HG02798 (cell line): ENCODE measurements at regions not wholly inside any gene's neighbourhood (a gene's known extent, or its start where the extent isn't known, plus 50 kb on each side); places are given as distances from the start of the nearest gene placed in this dataset.

ENCODE experiments used
- ATAC-seq: cut with Tn5 transposase; IDR thresholded peaks from one replicate; pipeline ENCODE4 v1.9.1; 2021; ENCODE audit warnings: mild to moderate bottlenecking; ENCODE audit not compliant: unreplicated experiment, poor library complexity

DNA sequence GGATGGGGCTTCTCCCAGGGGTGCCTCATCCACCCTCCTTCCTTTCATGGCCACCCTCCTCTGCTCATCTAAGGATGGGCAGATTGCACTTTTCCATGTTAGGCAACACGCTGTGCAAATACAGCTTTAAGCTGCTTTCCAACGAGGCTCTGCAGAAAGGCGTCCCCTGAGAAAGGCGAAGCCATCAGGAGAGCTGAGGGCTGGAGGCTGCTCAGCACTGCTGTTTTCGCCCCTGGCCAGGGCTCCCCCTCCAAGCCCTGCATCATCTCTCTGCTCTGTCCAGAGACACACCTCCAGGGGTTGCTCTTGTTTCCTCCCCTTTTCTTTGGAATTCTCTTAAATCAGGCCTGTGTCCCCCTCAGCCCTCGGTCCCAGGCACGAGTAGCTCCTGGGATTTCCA, 526.1 kb downstream of the CDH26 start:
- ATAC-seq: no peak

DNA sequence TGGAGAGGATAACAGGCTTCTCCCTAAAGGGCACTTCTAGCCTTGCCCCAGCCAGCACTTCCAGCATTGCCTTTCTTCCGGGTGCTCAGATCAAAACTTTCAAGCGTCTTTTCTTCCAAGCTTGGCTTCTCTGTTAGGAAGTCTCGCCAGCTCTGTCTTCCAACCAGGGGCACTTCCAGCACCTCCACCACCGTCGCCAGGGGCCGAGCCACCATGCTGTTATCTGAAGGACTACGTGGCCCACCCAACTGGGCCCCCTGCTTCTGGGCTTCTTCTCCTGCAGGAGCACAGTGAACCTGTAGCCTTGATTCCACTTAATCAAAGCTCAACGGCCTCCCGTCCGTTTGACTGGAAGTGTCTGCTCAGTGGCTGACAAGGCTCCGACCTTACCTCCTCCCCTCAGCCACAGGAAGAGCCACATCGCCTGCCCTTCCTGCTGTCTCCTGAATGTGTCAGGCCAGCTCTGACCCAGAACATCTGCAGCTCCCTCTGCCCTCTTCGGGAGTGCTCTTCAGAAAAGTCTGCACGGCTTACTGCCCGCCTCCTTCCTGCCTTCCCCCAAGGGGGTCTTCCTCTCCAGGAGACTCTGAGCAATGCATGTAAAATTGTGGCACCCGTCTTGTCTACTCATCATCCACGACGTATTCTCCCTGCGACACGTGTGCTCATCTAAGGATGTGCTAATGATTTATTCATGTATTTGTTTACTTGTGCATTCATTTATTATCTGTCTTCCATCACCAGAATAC, 527.0 kb downstream of the CDH26 start:
- no peak for ATAC-seq

DNA sequence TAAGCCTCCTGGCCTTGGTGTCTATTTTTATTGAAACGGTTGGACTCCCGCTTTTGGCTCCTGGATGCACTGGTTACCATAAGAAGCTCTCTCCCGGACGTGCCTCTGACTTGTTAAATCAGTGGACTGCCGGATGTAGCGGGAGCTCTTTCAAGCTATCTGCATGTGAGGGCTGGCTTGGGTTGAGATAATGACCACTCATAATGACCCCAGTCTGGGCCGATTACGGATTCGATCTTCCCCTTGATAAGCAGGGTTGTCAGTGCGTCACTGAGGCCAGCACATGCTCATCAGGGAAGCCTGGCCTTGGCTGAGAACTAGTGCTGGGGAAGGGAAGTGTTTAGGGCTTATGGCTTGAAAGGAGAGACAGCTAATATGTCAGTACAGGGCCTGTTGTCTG, 528.1 kb downstream of the CDH26 start:
- no peak for ATAC-seq

DNA sequence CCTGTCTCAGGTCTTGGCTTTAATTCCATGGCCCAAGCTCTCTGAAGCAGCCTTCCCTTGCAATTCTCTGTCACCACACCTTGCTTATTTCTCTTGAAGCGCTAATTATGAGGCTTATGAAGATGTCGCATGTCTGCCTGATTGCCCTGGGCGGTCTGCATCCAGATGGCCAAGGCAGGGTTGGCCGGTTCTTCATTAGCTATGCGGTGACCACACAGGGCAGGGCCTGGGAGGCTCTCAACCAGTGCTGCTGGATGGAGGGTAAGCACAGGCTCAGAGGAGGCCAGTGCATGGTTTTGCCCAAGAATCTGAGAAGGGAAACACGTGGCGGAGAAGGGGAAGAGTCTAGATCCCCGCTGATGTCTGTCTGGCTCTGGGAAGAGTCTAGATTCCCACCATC, 528.7 kb downstream of the CDH26 start:
- no peak for ATAC-seq

DNA sequence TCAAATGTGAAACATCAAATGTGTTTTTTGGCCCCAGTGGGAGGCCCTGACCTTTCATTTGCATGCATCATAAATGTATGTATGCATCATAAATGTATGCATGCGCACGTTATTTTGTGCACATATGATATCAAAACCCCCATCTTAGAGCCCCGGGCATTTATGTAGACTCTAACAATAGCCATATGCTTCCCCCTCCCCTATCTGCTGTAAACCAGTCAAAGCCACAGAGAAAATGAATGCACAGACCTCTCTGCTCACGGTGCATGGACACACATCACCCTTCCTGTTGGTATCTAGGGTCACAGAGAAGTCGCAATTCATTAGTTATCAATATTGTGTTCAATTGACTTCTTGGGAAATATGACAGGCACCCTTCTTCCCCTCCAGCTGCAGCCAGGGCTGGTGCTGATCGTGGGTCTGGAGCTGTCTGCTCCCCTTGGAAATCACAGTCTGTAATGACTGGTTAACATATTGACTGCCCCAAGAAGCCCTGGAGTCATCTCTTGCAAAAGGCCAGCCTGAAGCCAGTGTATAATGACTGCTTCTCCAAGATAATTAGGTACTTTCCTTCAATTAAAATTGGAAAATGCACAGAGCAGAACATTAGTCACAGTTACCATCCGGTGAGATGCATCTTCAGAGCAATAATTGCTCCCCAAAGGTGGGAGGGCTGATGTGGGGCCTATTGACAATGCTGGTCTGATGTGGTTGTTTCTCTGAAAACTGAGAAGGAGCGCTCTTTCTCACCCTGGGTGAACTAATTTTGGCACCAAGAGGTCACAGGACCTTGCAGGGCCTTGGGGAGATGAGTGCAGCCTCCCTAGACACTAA, 532.2 kb downstream of the CDH26 start:
- no peak for ATAC-seq

DNA sequence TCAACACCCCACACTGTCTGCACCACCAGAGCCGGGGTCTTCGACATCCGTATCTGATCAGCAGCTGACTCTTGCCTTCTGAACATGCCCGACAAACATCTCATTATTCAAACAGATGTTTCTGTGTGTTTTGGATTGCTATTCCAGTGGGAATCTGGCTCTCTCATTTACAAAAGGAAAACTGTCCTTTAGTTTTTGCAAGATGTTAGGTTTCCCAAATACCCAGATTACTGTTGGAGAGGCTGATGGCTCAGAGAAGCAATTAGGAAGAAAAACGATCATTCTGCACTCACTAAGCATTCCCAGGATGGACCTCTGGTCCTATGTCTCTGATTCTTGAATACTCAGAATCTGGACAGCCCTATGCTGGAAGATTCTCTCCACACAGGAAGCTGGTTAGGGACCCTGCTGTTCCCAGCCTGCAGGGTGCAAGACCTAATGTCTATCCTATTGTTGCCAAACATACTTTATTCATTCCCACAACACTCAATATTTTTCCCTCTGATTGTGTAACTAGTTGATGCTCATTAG, 532.9 kb downstream of the CDH26 start:
- no peak for ATAC-seq

DNA sequence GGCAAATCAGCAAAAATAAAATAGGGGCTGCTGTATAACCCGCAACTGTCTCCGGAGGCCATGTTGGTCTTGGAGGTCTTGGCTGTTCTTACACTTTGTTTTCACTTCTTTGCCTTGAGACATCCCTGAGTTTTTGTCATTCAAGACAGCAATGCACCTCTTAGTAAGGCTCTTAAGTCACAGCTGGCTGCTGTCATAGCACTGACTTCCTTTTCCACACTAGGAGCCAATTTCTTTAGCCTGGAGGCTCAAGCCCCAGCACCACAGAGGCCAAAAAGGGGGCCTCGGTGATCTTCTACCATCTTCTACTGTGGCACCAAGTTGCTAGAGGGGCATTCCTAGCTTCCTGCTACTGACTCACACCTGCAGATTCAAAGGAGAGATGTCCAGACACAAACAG, 536.3 kb downstream of the CDH26 start:
- no peak for ATAC-seq

DNA sequence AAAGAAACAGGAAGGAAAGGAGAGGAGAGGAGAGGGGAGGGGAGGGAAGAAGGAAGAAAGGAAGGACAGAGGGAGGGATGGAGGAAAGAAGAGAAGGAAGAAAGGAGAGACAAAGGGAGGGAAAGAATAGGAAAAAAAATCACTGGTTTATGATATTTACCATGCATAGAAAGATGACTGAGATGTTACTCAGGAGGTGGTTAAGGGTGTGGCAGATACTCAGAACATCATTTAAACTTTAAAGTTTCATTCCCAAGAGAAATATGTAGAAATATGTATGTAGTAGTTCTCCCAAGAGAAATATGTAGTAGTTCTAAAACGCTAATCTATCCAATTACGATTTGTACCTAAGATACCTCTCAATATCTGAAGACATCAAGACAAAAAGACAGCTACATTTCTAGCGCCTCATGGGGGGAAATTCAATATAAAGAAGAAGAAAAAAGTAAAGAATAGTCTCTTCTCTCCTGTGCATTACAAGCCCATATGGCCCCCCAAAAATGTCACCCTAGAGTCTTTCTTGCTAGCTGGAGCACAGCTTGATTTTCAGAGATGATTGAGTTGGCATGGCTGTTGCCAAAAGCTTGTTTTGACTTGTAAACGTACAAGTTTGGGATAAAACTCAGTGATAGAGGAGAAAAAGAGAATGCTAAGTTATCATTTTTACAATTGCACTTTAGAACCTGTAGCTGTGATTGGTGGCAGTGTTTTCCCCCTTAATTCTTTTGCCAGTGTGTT, 539.2 kb downstream of the CDH26 start:
- no peak for ATAC-seq

DNA sequence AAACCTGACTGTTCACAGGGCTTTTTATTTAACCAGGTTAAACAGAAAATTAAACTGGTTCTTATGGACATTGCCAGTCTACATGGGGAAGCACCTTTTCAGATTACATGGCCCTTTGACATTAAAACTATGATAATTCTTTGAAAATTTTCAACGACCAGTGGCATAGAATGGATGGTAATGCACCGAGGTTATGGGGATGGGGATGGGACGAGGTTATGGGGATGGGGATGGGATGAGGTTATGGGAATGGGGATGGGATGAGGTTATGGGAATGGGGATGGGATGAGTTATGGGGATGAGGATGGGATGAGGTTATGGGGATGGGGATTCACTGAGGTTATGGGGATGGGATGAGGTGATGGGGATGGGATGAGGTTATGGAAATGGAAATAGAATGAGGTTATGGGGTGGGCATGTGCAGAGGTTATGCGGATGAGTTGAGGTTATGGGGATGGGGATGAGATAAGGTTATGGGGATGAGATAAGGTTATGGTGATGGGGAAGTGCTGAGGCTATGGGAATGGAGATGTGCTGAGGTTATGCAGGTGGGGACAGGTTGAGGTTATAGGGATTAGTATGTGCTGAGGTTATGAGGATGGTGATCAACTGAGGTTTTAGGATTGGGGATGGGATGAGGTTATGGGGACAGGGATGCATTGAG, 541.9 kb downstream of the CDH26 start:
- no peak for ATAC-seq

DNA sequence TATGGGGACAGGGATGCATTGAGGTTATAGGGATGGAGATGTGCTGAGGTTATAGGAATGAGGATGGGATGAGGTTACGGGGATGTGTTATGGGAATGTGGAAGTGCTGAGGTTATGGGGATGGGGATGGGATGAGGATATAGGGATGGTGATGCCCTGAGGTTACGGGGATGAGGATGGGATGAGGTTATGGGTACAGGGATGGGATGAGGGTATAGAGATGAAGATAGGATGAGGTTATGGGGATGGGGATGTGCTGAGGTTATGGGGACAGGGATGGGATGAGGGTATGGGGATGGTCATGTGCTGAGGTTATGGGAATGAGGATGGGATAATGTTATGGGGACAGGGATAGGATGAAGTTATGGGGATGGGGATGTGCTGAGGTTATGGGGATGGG, 542.8 kb downstream of the CDH26 start:
- ATAC-seq: no peak

DNA sequence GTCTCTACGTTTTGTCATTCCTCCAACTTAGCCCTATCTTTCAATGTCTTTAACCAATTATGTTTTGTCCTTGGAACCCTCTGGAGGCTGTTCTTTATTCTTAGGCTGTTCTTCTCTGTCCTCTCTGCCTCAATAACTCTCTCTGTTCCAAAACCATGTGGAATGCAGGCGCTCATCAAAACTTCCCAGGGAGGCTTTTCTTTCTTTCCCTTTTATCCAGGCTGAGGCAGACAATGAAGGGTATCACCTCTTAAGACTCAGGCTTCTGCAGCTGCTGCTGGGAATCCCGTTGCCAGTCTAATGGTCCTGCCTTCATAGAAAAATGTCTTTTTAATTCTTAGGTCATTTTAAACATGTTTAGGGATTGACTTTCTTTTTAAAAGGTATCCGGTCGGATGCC, 544.7 kb downstream of the CDH26 start:
- ATAC-seq: no peak

DNA sequence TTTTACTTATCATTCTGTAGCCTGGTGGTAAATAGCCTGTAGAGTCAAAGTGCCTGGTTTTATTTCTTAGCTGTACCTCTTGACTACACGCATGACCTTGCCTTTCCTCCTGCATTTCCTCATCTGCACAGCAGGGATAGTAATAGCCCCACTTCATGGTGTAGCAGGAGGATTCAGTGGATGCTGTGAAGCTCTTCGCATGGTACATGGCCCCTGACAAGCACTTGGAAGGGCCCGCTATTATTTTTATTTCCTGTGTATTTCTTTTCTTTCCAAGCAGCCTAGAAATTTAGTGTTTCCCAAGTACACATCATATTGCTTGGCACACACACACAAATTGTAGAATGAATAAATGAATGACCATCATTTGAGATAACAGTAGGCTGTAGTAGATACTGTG, 547.2 kb downstream of the CDH26 start:
- no peak for ATAC-seq

DNA sequence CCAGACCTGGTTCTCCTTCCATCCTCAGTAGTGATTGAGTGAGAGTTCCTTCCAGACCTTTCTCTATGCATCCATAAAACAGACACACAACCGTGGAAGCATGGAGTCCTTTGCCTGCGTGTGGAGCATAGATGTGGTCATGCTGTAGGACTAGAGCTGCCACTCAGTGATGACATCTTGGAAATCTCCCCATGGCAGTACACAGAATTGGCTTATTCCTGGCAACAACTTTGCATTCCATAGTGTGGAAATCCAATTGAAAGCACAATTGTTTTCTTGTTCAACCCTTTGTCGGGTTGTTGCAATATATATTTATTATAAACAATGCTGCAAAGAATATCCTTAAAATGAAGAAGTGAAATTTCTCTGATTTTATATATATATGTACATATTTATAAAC, 547.8 kb downstream of the CDH26 start:
- no peak for ATAC-seq

DNA sequence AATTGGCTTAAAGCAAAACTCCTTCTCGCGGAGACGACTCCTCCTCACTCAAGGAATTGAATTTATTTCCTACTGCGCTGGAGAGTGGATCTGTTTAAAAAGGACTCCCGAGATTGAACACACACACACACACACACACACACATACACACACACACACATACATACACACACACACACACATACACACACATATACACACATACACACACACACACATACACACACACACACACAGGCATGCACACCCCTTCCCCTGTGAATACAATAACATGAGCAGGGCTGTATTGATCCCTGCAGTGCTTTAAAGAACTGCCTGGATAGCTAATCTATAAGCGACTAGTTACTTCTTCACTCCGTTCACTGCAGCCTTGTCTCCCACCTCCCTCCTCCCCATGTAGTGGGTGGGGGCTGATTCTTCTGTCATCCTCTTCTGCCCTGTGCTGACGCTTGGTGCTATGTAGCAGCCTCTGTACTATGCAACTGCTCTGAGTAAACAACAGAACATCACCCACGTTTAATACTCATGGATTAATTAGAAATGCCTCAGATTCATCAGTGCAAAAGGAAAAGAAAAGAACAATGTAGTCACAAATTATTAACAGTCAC, 549.0 kb downstream of the CDH26 start:
- ATAC-seq: no peak

DNA sequence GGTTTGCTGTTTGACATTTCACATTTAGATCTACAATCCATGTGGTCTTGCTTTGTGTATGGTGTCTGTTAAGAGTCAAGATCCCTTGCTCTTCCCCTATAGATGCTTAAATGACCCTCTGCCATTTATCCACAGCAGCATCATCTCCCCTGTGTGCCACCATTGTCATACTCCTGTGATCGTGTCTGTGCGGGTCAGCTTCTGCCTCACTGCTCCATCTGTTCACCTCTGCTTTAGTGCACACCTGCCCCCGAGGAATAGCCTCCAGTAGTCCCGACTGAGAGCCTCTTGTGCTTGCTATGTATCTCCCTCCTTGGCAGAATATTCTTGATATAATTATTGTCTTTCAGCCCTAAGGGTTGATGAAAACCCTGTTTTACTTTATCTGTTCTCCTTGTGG, 551.2 kb downstream of the CDH26 start:
- no peak for ATAC-seq

DNA sequence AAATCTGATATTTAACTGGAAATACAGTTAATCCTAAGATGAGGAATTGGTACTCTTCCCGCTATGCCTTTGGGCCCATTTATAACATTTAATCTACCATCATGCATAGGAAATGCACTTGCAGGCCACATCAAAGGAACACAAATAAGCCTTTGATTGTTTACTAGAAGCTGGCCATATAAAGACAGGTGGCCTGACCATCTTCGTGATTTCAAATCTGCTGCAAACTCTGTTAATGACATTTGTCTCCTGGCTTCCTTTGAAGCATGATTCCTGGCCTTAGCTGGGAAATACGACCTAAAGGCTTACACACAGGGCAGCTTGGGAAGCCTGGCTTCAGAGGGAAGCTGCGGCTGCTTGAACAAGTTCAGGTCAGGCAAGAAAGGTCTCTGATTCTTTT, 552.1 kb downstream of the CDH26 start:
- no peak for ATAC-seq

DNA sequence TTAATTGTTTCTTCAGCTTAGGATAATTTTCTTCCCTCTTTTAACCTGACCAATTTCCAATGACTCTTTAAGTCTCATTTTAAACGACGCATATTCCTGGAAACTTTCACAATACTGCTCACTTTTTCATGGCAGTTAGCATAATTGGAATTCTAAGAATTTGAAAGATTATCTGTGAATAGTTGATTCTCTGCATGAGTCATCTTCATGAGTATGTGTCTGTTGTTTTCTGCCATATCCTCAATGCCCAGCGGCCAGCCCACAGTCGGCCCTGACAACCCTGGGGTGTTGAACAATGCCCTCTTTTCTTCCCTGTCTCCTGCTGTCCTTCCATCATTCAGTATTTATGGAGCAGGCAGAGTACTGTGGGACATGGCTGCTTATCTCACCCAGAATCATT, 554.2 kb downstream of the CDH26 start:
- ATAC-seq: no peak

DNA sequence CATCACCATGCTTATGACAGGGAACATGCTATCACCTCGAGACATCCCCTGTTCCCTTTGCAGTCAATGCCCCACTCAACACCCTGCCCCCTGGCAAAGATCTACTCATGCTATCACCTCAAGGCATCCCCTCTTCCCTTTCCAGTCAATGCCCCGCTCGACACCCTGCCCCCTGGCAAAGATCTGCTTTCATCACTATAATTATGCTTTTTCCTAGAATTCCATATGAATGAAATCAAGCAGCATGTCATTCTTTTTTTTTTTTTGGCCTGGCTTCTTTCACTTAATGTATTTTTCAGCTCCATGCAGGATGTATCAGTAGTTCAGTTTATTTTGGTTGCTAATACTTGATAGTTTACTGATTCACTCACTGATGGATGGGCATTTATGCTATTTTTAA, 554.9 kb downstream of the CDH26 start:
- no peak for ATAC-seq

DNA sequence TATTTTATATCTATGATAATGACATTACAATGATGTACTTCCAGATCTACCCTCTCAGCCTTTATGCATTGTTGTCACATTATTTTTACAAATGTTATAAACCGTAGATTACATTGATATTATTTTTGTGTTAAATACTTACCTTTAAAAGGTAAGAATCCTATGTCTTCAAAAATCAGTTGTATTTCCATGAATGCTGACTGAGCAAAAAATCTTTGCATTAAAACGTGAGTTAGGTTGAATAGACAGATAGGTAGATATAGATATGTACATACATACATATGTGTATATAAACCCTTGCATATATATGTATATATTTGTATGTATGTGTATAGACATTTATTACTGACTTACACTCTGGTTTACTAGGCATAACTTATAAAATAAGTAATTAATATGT, 558.2 kb downstream of the CDH26 start:
- no peak for ATAC-seq

DNA sequence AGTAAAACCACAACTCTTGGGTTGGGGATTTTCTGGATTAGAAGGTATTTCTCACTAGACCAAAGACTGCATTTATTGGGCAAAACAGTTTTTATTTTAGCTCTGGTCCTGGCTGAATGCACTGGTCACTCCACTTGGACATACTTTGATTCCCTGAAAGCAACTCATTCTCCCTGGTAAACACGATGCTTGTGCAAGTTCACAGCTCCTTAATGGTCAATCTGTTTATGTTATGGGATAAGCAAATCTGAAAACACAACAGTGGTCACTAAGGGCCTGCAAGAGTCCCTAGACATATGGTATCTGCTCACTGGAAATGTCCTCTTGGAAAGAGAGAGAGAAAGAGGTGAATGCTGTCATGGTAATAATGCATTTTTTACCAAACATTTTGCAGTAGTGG, 559.8 kb downstream of the CDH26 start:
- no peak for ATAC-seq
